NB4 (cell line): ENCODE measurements at regions not wholly inside any gene's neighbourhood (a gene's known extent, or its start where the extent isn't known, plus 50 kb on each side); places are given as distances from the start of the nearest gene placed in this dataset.

Experiments
- DNase-seq: peaks from one replicate; pipeline ENCODE4 v3.0.0; 2010; ENCODE audit warnings: low read depth
- H3K4me3 ChIP-seq: one replicate; pipeline ENCODE4 v1.5.1; 2011; ENCODE audit warnings: mild to moderate bottlenecking, low read depth, low read length, moderate library complexity
- MYC ChIP-seq: IDR thresholded peaks from 2 replicates; pipeline ENCODE4 v1.6.1; 2011; ENCODE audit warnings: low read depth, low read length
- POLR2A ChIP-seq: IDR thresholded peaks from 2 replicates; pipeline ENCODE4 v1.6.1; 2011; ENCODE audit warnings: mild to moderate bottlenecking; ENCODE audit not compliant: insufficient read length; ENCODE audit errors: extremely low read depth
- TF ChIP-seq, protein P1 (sequence below): IDR thresholded peaks from 2 replicates; pipeline ENCODE4 v1.6.1; 2011; ENCODE audit warnings: low read depth, low read length
- TF ChIP-seq, protein P2 (sequence below): IDR thresholded peaks from one replicate; pipeline ENCODE4 v1.5.1; 2012; ENCODE audit warnings: low read depth, low read length

DNA sequence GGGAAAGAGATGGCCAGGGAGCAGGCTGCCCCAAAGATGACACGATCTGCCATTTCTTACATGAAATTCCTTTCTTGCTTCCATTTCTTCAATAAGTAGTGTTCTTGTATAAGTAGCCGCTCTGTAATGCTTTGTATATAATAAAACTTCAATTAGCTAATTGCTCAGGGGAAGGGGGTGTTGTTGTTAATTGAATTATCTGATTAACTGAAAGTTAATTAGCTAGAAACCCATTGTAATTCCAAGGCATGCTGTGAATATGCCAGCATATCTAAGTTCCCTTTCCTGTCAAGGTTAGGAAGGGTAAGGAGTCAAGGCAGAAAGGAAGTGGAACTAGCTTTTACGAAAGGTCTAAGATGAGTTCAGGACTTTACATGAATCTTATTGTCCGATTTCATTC is 765.9 kb downstream of the TYW1 start:
- no peak for DNase-seq
- H3K4me3 ChIP-seq, result no peak overlapping the region
- TF ChIP-seq MYC, result no peak
- TF ChIP-seq, protein P1, sequence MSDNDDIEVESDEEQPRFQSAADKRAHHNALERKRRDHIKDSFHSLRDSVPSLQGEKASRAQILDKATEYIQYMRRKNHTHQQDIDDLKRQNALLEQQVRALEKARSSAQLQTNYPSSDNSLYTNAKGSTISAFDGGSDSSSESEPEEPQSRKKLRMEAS, result no peak
- TF ChIP-seq POLR2A, result no peak
- TF ChIP-seq, protein P2, sequence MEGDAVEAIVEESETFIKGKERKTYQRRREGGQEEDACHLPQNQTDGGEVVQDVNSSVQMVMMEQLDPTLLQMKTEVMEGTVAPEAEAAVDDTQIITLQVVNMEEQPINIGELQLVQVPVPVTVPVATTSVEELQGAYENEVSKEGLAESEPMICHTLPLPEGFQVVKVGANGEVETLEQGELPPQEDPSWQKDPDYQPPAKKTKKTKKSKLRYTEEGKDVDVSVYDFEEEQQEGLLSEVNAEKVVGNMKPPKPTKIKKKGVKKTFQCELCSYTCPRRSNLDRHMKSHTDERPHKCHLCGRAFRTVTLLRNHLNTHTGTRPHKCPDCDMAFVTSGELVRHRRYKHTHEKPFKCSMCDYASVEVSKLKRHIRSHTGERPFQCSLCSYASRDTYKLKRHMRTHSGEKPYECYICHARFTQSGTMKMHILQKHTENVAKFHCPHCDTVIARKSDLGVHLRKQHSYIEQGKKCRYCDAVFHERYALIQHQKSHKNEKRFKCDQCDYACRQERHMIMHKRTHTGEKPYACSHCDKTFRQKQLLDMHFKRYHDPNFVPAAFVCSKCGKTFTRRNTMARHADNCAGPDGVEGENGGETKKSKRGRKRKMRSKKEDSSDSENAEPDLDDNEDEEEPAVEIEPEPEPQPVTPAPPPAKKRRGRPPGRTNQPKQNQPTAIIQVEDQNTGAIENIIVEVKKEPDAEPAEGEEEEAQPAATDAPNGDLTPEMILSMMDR, result no peak

DNA sequence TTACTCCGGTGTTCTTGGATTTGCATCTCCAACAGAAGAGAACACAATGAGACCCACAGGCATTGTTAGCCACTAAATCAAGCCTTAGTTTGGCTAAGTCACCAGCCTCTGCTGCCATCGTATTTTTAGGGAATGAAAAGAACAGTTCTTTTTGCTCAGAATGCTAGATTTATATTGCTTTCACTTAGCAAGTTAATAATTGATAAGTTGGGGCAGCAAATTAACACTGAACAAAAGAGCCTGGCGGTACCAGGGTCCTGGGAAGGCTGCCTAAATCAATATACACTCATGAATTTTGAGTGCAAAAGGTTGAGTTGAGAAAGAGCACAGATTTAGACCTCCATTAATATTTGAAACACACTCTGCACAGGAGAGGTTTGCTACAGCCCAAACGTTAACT is 767.7 kb downstream of the TYW1 start:
- TF ChIP-seq, protein P1, result no peak
- TF ChIP-seq, protein P2, result no peak
- no peak for TF ChIP-seq MYC
- TF ChIP-seq POLR2A, result no peak
- no peak for DNase-seq
- H3K4me3 ChIP-seq, result no peak overlapping the region

DNA sequence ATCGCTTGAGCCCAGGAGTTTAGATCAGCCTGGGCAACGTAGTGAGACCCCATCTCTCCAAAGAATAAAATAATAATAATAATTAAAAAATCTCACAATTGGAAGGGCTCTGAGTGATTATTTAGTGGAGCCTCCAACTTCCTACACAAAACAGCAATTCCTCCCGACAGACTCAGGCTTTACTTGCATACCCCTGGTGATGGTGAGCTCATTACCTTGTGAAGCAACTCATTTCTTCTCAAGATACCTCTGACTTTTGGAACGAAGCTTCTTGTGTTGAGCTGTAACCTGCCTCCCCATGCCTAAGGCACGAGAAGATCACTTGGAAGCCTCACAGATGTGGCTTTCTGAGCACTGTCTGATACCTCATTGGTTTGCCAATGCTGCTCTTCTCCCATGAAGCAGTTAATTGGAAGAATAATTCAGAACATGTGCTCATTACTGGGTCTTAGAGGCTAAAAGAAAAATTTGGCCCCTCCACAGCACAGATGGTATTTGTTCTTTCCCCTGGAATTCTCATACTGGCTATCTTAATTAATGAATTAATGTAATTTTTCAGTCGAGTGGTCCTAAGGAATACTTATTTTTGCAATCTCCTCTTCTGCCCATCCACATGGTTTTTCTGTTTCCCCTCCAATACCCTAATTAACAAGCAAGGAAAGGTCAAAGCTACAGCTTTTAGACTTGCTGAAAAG is 769.0 kb downstream of the TYW1 start:
- H3K4me3 ChIP-seq, result no peak overlapping the region
- TF ChIP-seq POLR2A, result no peak
- TF ChIP-seq, protein P2, result no peak
- no peak for TF ChIP-seq MYC
- TF ChIP-seq, protein P1, result no peak
- DNase-seq, result no peak

DNA sequence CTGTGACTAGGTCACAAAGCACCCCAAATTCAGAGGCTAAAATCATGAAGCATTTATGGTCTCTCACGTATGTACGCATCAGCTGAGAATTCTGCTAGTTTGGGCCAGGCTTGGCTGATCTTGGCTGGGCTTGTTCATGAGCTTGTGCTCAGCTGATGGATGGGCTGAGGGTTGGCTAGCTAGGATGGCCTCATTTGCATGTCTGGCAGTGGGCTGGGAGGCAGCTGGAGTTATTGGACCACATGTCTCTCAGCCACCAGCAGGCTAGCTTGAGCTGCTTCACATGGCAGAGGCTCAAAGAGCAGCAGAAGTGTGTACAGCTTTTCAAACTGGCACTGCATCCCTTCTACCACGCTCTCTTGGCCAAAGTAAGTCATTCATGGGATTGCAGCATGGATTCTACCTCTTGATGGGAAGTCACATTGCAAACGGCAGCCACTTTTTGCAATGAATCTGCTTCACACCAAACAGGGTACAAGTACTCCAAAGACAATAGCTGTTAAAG is 770.3 kb downstream of the TYW1 start:
- no peak overlapping the region for H3K4me3 ChIP-seq
- no peak for DNase-seq
- TF ChIP-seq POLR2A (no peak), MYC (no peak)
- TF ChIP-seq, protein P2, result no peak
- TF ChIP-seq, protein P1, result no peak

DNA sequence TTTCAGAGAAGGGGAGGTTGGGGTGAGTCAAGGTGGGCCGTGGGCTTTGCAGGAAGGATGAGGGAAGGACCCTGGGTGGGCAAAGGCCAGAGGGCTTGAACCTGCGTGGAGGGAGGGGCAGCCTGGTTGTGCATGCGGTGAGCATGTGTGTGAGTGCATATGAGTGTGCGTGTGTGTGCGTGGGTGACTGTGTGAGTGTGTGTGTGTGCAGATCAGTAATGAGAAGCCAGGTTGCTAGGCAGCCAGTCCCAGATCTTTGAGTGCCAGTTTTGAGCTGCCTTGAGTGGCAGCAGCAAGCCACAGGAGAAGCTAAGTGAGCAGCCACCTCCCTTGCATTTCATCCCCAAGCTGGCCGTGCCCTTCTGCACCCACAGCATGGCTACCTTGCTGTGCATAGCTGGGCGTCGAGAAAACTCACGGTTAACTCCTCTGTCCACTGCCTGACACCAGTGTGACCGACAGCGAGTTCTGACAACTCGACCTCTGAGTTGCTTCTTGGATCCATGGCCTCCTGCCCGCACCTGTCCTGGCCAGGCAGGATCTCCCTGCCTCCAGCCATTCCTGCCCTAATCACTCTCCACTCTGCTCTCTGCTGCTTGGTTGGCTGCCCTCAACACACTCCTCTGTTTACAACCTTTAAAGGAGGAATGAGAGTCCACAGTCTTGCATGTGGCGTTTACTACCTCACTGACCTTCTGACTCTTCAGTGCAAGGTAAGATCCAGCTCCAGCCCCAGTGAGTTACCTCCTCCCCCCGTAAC is 775.4 kb downstream of the TYW1 start:
- TF ChIP-seq, protein P2, result no peak
- TF ChIP-seq POLR2A (no peak), MYC (no peak)
- TF ChIP-seq, protein P1, result no peak
- no peak for DNase-seq
- no peak overlapping the region for H3K4me3 ChIP-seq
